MCF 10A (cell line): ENCODE measurements at regions not wholly inside any gene's neighbourhood (a gene's known extent, or its start where the extent isn't known, plus 50 kb on each side); places are given as distances from the start of the nearest gene placed in this dataset.

Experiments used
- BruUV-seq: library from RNA; stranded (reverse); fragments of 400-500 nt; replicated peaks from 2 replicates; lab custom pipeline; 2021; lab: Mats Ljungman, UMichigan
- CTCF ChIA-PET: fragments of 300-600 bp; sonication (Branson Sonifier 250); formaldehyde crosslinking; extraction: SDS; loops from one replicate; lab custom pipeline; 2021; ENCODE audit warnings: antibody characterized with exemption, inconsistent platforms; lab: Yijun Ruan, JAX
- POLR2A ChIA-PET: fragments of 300-600, 350-650 bp; sonication (Branson Sonifier 250); formaldehyde crosslinking; extraction: SDS; loops from one replicate; lab custom pipeline; 2020; ENCODE audit warnings: antibody characterized with exemption, inconsistent platforms; lab: Yijun Ruan, JAX
- DNase-seq: peaks from one replicate; pipeline ENCODE4 v3.0.0-alpha.2; 2018; ENCODE audit not compliant: unreplicated experiment
- H3K27ac Mint-ChIP-seq: one replicate; pipeline ENCODE4 v1.8.0; 2022; ENCODE audit warnings: mild to moderate bottlenecking, low read depth, mixed read lengths; ENCODE audit not compliant: unreplicated experiment
- H3K27me3 Mint-ChIP-seq: one replicate; pipeline ENCODE4 v1.8.0; 2022; ENCODE audit warnings: mixed read lengths; ENCODE audit not compliant: insufficient read depth, unreplicated experiment
- H3K36me3 Mint-ChIP-seq: one replicate; pipeline ENCODE4 v1.8.0; 2022; ENCODE audit warnings: mild to moderate bottlenecking, moderate library complexity, mixed read lengths; ENCODE audit not compliant: insufficient read depth, unreplicated experiment
- H3K4me1 Mint-ChIP-seq: one replicate; pipeline ENCODE4 v1.8.0; 2022; ENCODE audit warnings: mixed read lengths; ENCODE audit not compliant: insufficient read depth, unreplicated experiment
- H3K4me3 Mint-ChIP-seq: one replicate; pipeline ENCODE4 v1.8.0; 2022; ENCODE audit warnings: mild to moderate bottlenecking, moderate library complexity, mixed read lengths; ENCODE audit not compliant: unreplicated experiment
- H3K9me3 Mint-ChIP-seq: one replicate; pipeline ENCODE4 v1.8.0; 2022; ENCODE audit warnings: mixed read lengths; ENCODE audit not compliant: unreplicated experiment
- intact Hi-C: fragments of 100-400 bp; cut with micrococcal nuclease; formaldehyde crosslinking; loops from 2 replicates; pipeline ENCODE4 v1.14.1; 2022
- TF ChIP-seq, protein P1 (sequence below): fragments of 200-600 bp; IDR thresholded peaks from one replicate; pipeline ENCODE4 v1.8.0; 2022; ENCODE audit warnings: antibody characterized with exemption, mild to moderate bottlenecking; ENCODE audit not compliant: unreplicated experiment

- DNase-seq, result no peak
- TF ChIP-seq, protein P1, sequence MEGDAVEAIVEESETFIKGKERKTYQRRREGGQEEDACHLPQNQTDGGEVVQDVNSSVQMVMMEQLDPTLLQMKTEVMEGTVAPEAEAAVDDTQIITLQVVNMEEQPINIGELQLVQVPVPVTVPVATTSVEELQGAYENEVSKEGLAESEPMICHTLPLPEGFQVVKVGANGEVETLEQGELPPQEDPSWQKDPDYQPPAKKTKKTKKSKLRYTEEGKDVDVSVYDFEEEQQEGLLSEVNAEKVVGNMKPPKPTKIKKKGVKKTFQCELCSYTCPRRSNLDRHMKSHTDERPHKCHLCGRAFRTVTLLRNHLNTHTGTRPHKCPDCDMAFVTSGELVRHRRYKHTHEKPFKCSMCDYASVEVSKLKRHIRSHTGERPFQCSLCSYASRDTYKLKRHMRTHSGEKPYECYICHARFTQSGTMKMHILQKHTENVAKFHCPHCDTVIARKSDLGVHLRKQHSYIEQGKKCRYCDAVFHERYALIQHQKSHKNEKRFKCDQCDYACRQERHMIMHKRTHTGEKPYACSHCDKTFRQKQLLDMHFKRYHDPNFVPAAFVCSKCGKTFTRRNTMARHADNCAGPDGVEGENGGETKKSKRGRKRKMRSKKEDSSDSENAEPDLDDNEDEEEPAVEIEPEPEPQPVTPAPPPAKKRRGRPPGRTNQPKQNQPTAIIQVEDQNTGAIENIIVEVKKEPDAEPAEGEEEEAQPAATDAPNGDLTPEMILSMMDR, result no peak
- POLR2A ChIA-PET, result no interaction called here
- no peaks in the 10 kb centered on the region for H3K9me3 Mint-ChIP-seq
- intact Hi-C loops, result no loop called here
- H3K4me3 Mint-ChIP-seq, result no peak overlapping the region
- H3K36me3 Mint-ChIP-seq, result no peaks in the 10 kb centered on the region
- BruUV-seq, result no TSS peak
- CTCF ChIA-PET, result interaction anchor here (0.6 kb wide), 1 partner anchor 263 kb away, joined by 3 read pairs; no protein-coding TSS in a partner anchor
- no peak overlapping the region for H3K27ac Mint-ChIP-seq
- H3K4me1 Mint-ChIP-seq, result no peaks in the 10 kb centered on the region
- no peaks in the 10 kb centered on the region for H3K27me3 Mint-ChIP-seq
These were observed 494.5 kb upstream of the MAP2 start for GRCh38 chr2:208929139-208929864.

DNA sequence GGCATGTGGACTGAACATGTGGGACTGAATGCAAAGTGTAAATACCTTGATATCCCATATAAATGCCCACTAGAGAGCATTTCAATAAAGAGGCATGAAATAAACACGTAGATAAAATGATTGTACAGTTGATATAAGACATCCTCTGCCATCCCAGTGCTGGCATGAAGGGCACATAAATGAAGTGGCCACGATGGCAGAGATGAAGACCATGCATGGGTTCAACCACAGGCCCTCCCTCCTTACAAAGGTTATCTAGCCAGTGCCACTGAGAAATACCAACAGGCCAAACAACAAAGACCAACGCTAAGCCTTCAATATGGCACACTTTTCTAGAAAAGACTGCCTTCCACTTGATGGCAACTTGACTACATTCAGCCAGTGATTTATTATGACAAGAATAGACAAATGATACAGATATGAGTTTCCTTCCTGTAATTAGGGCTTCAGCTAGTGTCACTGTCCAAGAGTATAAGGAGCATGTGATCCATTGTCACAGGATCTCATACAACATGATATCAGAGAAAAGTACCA, 493.9 kb upstream of the MAP2 start:
- no peaks in the 10 kb centered on the region for H3K27me3 Mint-ChIP-seq
- ChIA-PET CTCF (interaction anchor here (0.6 kb wide), 1 partner anchor 262 kb away, joined by 3 read pairs; no protein-coding TSS in a partner anchor), POLR2A (no interaction called here)
- no peaks in the 10 kb centered on the region for H3K36me3 Mint-ChIP-seq
- TF ChIP-seq, protein P1, result no peak
- no peaks in the 10 kb centered on the region for H3K4me1 Mint-ChIP-seq
- H3K9me3 Mint-ChIP-seq, result no peaks in the 10 kb centered on the region
- no peak overlapping the region for H3K4me3 Mint-ChIP-seq
- BruUV-seq, result no TSS peak
- no peak for DNase-seq
- no peak overlapping the region for H3K27ac Mint-ChIP-seq
- intact Hi-C loops, result no loop called here

DNA sequence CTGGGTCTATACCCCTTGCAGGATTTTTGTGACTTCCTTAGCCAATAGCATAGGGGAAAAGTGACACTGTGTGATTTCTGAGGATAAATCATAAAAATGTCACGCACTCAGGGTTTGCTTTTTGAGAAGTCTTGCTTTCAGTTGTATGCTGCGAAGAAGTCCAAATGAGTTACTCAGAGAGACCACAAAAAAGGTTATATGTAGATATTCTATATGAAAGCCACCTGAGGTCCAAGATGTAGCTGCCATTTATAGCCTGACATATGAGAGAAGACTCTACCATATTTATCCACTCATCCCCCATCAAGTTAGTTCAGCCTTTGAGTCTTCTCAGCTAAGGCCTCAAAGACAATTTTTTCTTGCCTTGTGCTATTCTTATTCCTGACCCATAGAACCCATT, 488.3 kb upstream of the MAP2 start:
- H3K9me3 Mint-ChIP-seq, result no peaks in the 10 kb centered on the region

GRCh38 chr2:208937521-208937920, 486.3 kb upstream of the MAP2 start:
- H3K9me3 Mint-ChIP-seq, result no peaks in the 10 kb centered on the region
- H3K27ac Mint-ChIP-seq, result no peak overlapping the region
- no peaks in the 10 kb centered on the region for H3K4me1 Mint-ChIP-seq
- TF ChIP-seq, protein P1, result no peak
- H3K4me3 Mint-ChIP-seq, result no peak overlapping the region
- no TSS peak for BruUV-seq
- intact Hi-C loops, result no loop called here
- H3K27me3 Mint-ChIP-seq, result no peaks in the 10 kb centered on the region
- H3K36me3 Mint-ChIP-seq, result no peaks in the 10 kb centered on the region
- CTCF ChIA-PET, result no interaction called here
- DNase-seq, result no peak
- POLR2A ChIA-PET, result no interaction called here

More for the DNA sequence above, 488.3 kb upstream of the MAP2 start:
- no peak overlapping the region for H3K27ac Mint-ChIP-seq
- DNase-seq, result no peak
- H3K27me3 Mint-ChIP-seq, result no peaks in the 10 kb centered on the region
- intact Hi-C loops, result no loop called here
- H3K36me3 Mint-ChIP-seq, result no peaks in the 10 kb centered on the region
- BruUV-seq, result no TSS peak
- CTCF ChIA-PET, result no interaction called here
- TF ChIP-seq, protein P1, result no peak
- H3K4me3 Mint-ChIP-seq, result no peak overlapping the region
- no peaks in the 10 kb centered on the region for H3K4me1 Mint-ChIP-seq
- POLR2A ChIA-PET, result no interaction called here
